HL-60 (cell line): ENCODE measurements at regions not wholly inside any gene's neighbourhood (a gene's known extent, or its start where the extent isn't known, plus 50 kb on each side); places are given as distances from the start of the nearest gene placed in this dataset.

Source experiments
- DNase-seq, 2 experiments: peaks; one replicate each; pipeline ENCODE4 v3.0.0-alpha.2; 2010 to 2020; ENCODE audit warnings: low read depth in 1 of 2, low spot score in 1 of 2
- H3K27ac ChIP-seq: fragments of 250-450 bp; sonication (Bioruptor Pico); replicated peaks from 2 replicates; pipeline ENCODE4 v1.5.1; 2020; ENCODE audit warnings: mild to moderate bottlenecking, moderate library complexity
- H3K27me3 ChIP-seq: fragments of 250-450 bp; sonication (Bioruptor Pico); 2 replicates; pipeline ENCODE4 v1.5.1; 2021; ENCODE audit warnings: mild to moderate bottlenecking, moderate library complexity; ENCODE audit not compliant: insufficient read depth, poor library complexity, severe bottlenecking
- H3K4me3 ChIP-seq: replicated peaks from 2 replicates; pipeline ENCODE4 v1.5.1; 2011; ENCODE audit warnings: mild to moderate bottlenecking, control low read depth, low read length; ENCODE audit not compliant: insufficient read depth
- CTCF ChIP-seq: IDR thresholded peaks from one replicate; pipeline ENCODE4 v1.5.1; 2011; ENCODE audit warnings: low read length, control low read depth, inconsistent platforms; ENCODE audit not compliant: insufficient read depth
- GABPA ChIP-seq: IDR thresholded peaks from 2 replicates; pipeline ENCODE4 v1.6.1; 2012; ENCODE audit warnings: low read depth
- POLR2AphosphoS5 ChIP-seq: IDR thresholded peaks from 2 replicates; pipeline ENCODE4 v1.6.1; 2012; ENCODE audit warnings: low read depth
- REST ChIP-seq: IDR thresholded peaks from 2 replicates; pipeline ENCODE4 v1.6.1; 2012; ENCODE audit warnings: low read depth; ENCODE audit not compliant: insufficient replicate concordance
- SPI1 ChIP-seq: IDR thresholded peaks from 2 replicates; pipeline ENCODE4 v1.6.1; 2012; ENCODE audit warnings: low read depth, mild to moderate bottlenecking, borderline replicate concordance

DNA sequence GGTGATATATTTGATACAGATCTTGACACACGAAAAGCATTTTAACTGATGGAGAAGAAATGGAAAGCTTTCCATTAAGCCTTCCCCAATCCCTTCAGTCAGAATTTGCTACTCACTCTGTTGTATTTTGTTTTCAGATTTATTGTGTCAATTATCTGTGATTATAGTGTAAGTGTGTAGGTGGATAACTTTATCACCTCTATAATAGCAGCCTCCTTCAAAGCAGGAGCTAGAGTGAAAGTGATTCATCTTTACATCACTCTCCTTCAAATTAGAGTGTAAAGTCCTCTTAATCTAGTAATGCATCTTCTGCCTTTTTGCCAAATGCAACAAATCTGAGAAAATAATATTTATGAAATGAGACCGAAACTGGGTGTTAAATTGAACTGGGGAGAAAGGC, 459.7 kb upstream of the ZP4 start:
- no peak for TF ChIP-seq REST
- TF ChIP-seq GABPA, result no peak
- no peak for TF ChIP-seq SPI1
- no peak for TF ChIP-seq CTCF
- TF ChIP-seq POLR2AphosphoS5, result no peak
- Histone ChIP-seq H3K27me3 (no peaks in the 10 kb centered on the region), H3K4me3 (no peak overlapping the region), H3K27ac (no peak overlapping the region)
- no peak for DNase-seq

GRCh38 chr1:238346340-238346739, 455.6 kb upstream of the ZP4 start:
- TF ChIP-seq REST (no peak), GABPA (no peak), SPI1 (no peak), POLR2AphosphoS5 (no peak), CTCF (no peak)
- Histone ChIP-seq H3K4me3 (no peak overlapping the region), H3K27me3 (no peaks in the 10 kb centered on the region), H3K27ac (no peak overlapping the region)
- no peak for DNase-seq

- no peak for TF ChIP-seq REST
- no peak for TF ChIP-seq SPI1
- TF ChIP-seq CTCF, result no peak
- TF ChIP-seq GABPA, result no peak
- no peak for TF ChIP-seq POLR2AphosphoS5
- Histone ChIP-seq H3K4me3 (no peak overlapping the region), H3K27ac (no peak overlapping the region), H3K27me3 (no peaks in the 10 kb centered on the region)
- no peak for DNase-seq
These were observed 455.1 kb upstream of the ZP4 start for GRCh38 chr1:238345837-238346236.
